Left ventricle myocardium inferior (tissue), 1 donor: ENCODE measurements at regions not wholly inside any gene's neighbourhood (a gene's known extent, or its start where the extent isn't known, plus 50 kb on each side); places are given as distances from the start of the nearest gene placed in this dataset.
A peak's percentile ranks its signal among the peaks of the same experiment; 100 is the strongest.
"Not testable (repeated sequence)": the region's sequence is repeated elsewhere in the genome, so short reads cannot be mapped to it uniquely, and the experiment has no call there.

ENCODE experiments used
- DNase-seq: peaks from one replicate; pipeline ENCODE4 v3.0.0-alpha.2; 2020
- H3K27ac ChIP-seq: fragments of 200-600 bp; replicated peaks from 2 replicates; pipeline ENCODE4 v1.8.0; 2021
- H3K27me3 ChIP-seq: fragments of 200-600 bp; 2 replicates; pipeline ENCODE4 v1.8.0; 2021; ENCODE audit warnings: low read depth
- H3K36me3 ChIP-seq: fragments of 200-600 bp; 2 replicates; pipeline ENCODE4 v1.8.0; 2021
- H3K4me1 ChIP-seq: fragments of 200-600 bp; 2 replicates; pipeline ENCODE4 v1.8.0; 2021
- H3K4me3 ChIP-seq: fragments of 200-600 bp; 2 replicates; pipeline ENCODE4 v1.8.0; 2021; ENCODE audit warnings: mild to moderate bottlenecking, moderate library complexity
- H3K9me3 ChIP-seq: fragments of 200-600 bp; replicated peaks from 2 replicates; pipeline ENCODE4 v1.8.0; 2021
- CTCF ChIP-seq: fragments of 200-600 bp; IDR thresholded peaks from 2 replicates; pipeline ENCODE4 v1.8.0; 2021; ENCODE audit warnings: antibody characterized with exemption, mild to moderate bottlenecking, borderline replicate concordance
- intact Hi-C: fragments of 100-400 bp; cut with micrococcal nuclease; formaldehyde crosslinking; loops from one replicate; pipeline ENCODE4 v1.11.0; 2022
- donor health status: DM: no; HTN: yes; CAD: no; lungs with severe emphysema.

GRCh38 chr9:108040783-108041182 lies 551.2 kb upstream of the KLF4 start:
- intact Hi-C loops = no loop called here
- no peak for TF ChIP-seq CTCF
- H3K27ac ChIP-seq = no peak overlapping the region

GRCh38 chr9:108039493-108039892 lies 549.9 kb upstream of the KLF4 start:
- intact Hi-C loops = no loop called here
- Histone ChIP-seq H3K27ac (no peak overlapping the region), H3K27me3 (no peaks in the 10 kb centered on the region), H3K9me3 (peaks cover 19% of the 10 kb centered on the region), H3K4me1 (no peaks in the 10 kb centered on the region), H3K4me3 (no peak overlapping the region), H3K36me3 (no peaks in the 10 kb centered on the region)
- DNase-seq = no peak
- TF ChIP-seq CTCF = no peak

More at GRCh38 chr9:108040783-108041182, 551.2 kb upstream of the KLF4 start:
- H3K36me3 ChIP-seq = no peaks in the 10 kb centered on the region
- no peak for DNase-seq
- no peak overlapping the region for H3K4me3 ChIP-seq
- no peaks in the 10 kb centered on the region for H3K4me1 ChIP-seq
- peaks cover 19% of the 10 kb centered on the region for H3K9me3 ChIP-seq
- no peaks in the 10 kb centered on the region for H3K27me3 ChIP-seq

- TF ChIP-seq CTCF = no peak
- H3K27me3 ChIP-seq = no peaks in the 10 kb centered on the region
- no peak for DNase-seq
- peaks cover 15% of the 10 kb centered on the region for H3K9me3 ChIP-seq
- H3K36me3 ChIP-seq = no peaks in the 10 kb centered on the region
- H3K27ac ChIP-seq = no peak overlapping the region
- no peak overlapping the region for H3K4me3 ChIP-seq
- intact Hi-C loops = no loop called here
- H3K4me1 ChIP-seq = no peaks in the 10 kb centered on the region
Observed at GRCh38 chr9:108039012-108039411, 549.4 kb upstream of the KLF4 start.

- Histone ChIP-seq H3K4me1 (no peaks in the 10 kb centered on the region), H3K9me3 (peaks cover 13% of the 10 kb centered on the region), H3K27ac (no peak overlapping the region), H3K27me3 (no peaks in the 10 kb centered on the region), H3K36me3 (no peaks in the 10 kb centered on the region), H3K4me3 (no peak overlapping the region)
- no peak for DNase-seq
- intact Hi-C loops = no loop called here
- no peak for TF ChIP-seq CTCF
Observed at GRCh38 chr9:108035487-108035886, 545.9 kb upstream of the KLF4 start.

- no peak for DNase-seq
- H3K27me3 ChIP-seq = no peaks in the 10 kb centered on the region
- intact Hi-C loops = no loop called here
Observed at GRCh38 chr9:108033976-108034964, 544.7 kb upstream of the KLF4 start.

GRCh38 chr9:108032079-108032478 lies 542.5 kb upstream of the KLF4 start:
- H3K4me3 ChIP-seq, intact Hi-C loops, H3K4me1 ChIP-seq, H3K27ac ChIP-seq, DNase-seq, H3K36me3 ChIP-seq, H3K27me3 ChIP-seq: not testable (repeated sequence)
- H3K9me3 ChIP-seq = peaks cover 17% of the 10 kb centered on the region

More at GRCh38 chr9:108033976-108034964, 544.7 kb upstream of the KLF4 start:
- H3K4me1 ChIP-seq = no peaks in the 10 kb centered on the region
- no peaks in the 10 kb centered on the region for H3K36me3 ChIP-seq
- H3K27ac ChIP-seq = peak overlapping the region; percentile 50
- H3K4me3 ChIP-seq = no peak overlapping the region
- peaks cover 14% of the 10 kb centered on the region for H3K9me3 ChIP-seq
- no peak for TF ChIP-seq CTCF

GRCh38 chr9:108031221-108031620 lies 541.7 kb upstream of the KLF4 start:
- H3K27ac ChIP-seq, DNase-seq, H3K27me3 ChIP-seq, H3K4me1 ChIP-seq, H3K4me3 ChIP-seq, intact Hi-C loops, H3K36me3 ChIP-seq: not testable (repeated sequence)
- H3K9me3 ChIP-seq = peaks cover 21% of the 10 kb centered on the region

- H3K36me3 ChIP-seq, H3K27ac ChIP-seq, intact Hi-C loops, DNase-seq, H3K4me1 ChIP-seq, H3K4me3 ChIP-seq, H3K27me3 ChIP-seq: not testable (repeated sequence)
- peaks cover 21% of the 10 kb centered on the region for H3K9me3 ChIP-seq
Observed at GRCh38 chr9:108026718-108027117, 537.1 kb upstream of the KLF4 start.
